ENCODE measurements at regions not wholly inside any gene's neighbourhood (a gene's known extent, or its start where the extent isn't known, plus 50 kb on each side); places are given as distances from the start of the nearest gene placed in this dataset.
A peak's percentile ranks its signal among the peaks of the same experiment; 100 is the strongest.

- Histone ChIP-seq H3K9me3 (no peaks in the 10 kb centered on the region), H3F3A (replicated peaks; ENCODE audit: insufficient read depth) (peaks cover 21% of the 10 kb centered on the region), H3K4me2 (peak overlapping the region; percentile 48), H3K27me3 (ENCODE audit: insufficient read depth) (no peaks in the 10 kb centered on the region), H3K9ac (peak overlapping the region; percentile 9; the same call in 1 of the 2 replicates), H3K79me2 (ENCODE audit: insufficient read depth) (no peaks in the 10 kb centered on the region), H3K9me2 (no peaks in the 10 kb centered on the region), H4K20me1 (ENCODE audit: insufficient read depth) (no peaks in the 10 kb centered on the region), H3K4me3 (ENCODE audit: low read depth in 2 of 2, low read length in 1 of 2) (no peak overlapping the region; a peak in 1 of 4 replicates), H3K27ac (ENCODE audit: low read depth in 2 of 2, low read length in 1 of 2) (peak overlapping the region; percentile 85 to 98), H3K36me3 (replicated peaks in 1 of 2; ENCODE audit: control insufficient read depth in 1 of 2, insufficient read depth in 2 of 2, low read length in 1 of 2) (no peaks in the 10 kb centered on the region), H3K4me1 (ENCODE audit: control insufficient read depth in 1 of 2, insufficient read depth in 2 of 2, low read depth in 1 of 2, low read length in 1 of 2) (peaks cover 21 to 32% of the 10 kb centered on the region in 2 experiments), H2AFZ (ENCODE audit: low read depth) (peak overlapping the region; percentile 63)
- DNase-seq = peak; percentile 63
- ChIA-PET POLR2A (interaction anchor here (1.0 kb wide), 1 partner anchor 482 kb away, joined by 3 read pairs; no protein-coding TSS in a partner anchor), CTCF (interaction anchor here (1.6 kb wide), 1 partner anchor 11 kb away, joined by 4 read pairs; no protein-coding TSS in a partner anchor)
- 22% methylated on average over 6 of the region's 6 CpGs for WGBS (ENCODE audit: low lambda C conversion rate)
- TF ChIP-seq FOXJ3 (CRISPR knock-in tag; IDR thresholded peaks at IDR 0.05) = no peak
- TF ChIP-seq RXRA (IDR thresholded peaks at IDR 0.05; ENCODE audit: borderline replicate concordance, low read depth) = peak; percentile 27; the same call in 1 of the 2 replicates
- TF ChIP-seq TEAD4 (IDR thresholded peaks at IDR 0.05; ENCODE audit: borderline replicate concordance, insufficient read depth) = peak; percentile 68
- TF ChIP-seq, protein P1, sequence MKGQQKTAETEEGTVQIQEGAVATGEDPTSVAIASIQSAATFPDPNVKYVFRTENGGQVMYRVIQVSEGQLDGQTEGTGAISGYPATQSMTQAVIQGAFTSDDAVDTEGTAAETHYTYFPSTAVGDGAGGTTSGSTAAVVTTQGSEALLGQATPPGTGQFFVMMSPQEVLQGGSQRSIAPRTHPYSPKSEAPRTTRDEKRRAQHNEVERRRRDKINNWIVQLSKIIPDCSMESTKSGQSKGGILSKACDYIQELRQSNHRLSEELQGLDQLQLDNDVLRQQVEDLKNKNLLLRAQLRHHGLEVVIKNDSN (IDR thresholded peaks at IDR 0.05; ENCODE audit: borderline replicate concordance, low read depth) = no peak
- TF ChIP-seq, protein P2, sequence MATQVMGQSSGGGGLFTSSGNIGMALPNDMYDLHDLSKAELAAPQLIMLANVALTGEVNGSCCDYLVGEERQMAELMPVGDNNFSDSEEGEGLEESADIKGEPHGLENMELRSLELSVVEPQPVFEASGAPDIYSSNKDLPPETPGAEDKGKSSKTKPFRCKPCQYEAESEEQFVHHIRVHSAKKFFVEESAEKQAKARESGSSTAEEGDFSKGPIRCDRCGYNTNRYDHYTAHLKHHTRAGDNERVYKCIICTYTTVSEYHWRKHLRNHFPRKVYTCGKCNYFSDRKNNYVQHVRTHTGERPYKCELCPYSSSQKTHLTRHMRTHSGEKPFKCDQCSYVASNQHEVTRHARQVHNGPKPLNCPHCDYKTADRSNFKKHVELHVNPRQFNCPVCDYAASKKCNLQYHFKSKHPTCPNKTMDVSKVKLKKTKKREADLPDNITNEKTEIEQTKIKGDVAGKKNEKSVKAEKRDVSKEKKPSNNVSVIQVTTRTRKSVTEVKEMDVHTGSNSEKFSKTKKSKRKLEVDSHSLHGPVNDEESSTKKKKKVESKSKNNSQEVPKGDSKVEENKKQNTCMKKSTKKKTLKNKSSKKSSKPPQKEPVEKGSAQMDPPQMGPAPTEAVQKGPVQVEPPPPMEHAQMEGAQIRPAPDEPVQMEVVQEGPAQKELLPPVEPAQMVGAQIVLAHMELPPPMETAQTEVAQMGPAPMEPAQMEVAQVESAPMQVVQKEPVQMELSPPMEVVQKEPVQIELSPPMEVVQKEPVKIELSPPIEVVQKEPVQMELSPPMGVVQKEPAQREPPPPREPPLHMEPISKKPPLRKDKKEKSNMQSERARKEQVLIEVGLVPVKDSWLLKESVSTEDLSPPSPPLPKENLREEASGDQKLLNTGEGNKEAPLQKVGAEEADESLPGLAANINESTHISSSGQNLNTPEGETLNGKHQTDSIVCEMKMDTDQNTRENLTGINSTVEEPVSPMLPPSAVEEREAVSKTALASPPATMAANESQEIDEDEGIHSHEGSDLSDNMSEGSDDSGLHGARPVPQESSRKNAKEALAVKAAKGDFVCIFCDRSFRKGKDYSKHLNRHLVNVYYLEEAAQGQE (IDR thresholded peaks at IDR 0.05; ENCODE audit: low read depth, low read length) = no peak
- TF ChIP-seq NFIC (IDR thresholded peaks at IDR 0.05; ENCODE audit: borderline replicate concordance) = peak; percentile 99
- TF ChIP-seq RFX5 (IDR thresholded peaks at IDR 0.05; ENCODE audit: low read length) = no peak
- no peak; the same call in 1 of the 2 replicates for TF ChIP-seq GATA2 (CRISPR knock-in tag; IDR thresholded peaks at IDR 0.05)
- peak; percentile 67 for TF ChIP-seq RCOR1 (IDR thresholded peaks at IDR 0.05; ENCODE audit: low read length)
- no peak for TF ChIP-seq FOXM1 (IDR thresholded peaks at IDR 0.05; ENCODE audit: low read depth)
- no peak for TF ChIP-seq TAF1 (IDR thresholded peaks at IDR 0.05; ENCODE audit: borderline replicate concordance, low read depth, low read length)
- TF ChIP-seq MXI1 (IDR thresholded peaks at IDR 0.05; ENCODE audit: low read depth, low read length) = peak; percentile 59
- no peak for TF ChIP-seq CTCF (IDR thresholded peaks at IDR 0.05)
- TF ChIP-seq SMC3 (IDR thresholded peaks at IDR 0.05; ENCODE audit: low read depth, low read length) = no peak
- TF ChIP-seq USF2 (IDR thresholded peaks at IDR 0.05; ENCODE audit: borderline replicate concordance, low read depth, low read length) = no peak
- peak; percentile 85 for TF ChIP-seq PBX3 (IDR thresholded peaks at IDR 0.05)
- no peak for TF ChIP-seq IRF3 (IDR thresholded peaks at IDR 0.05; ENCODE audit: low read depth, low read length)
- TF ChIP-seq, protein P3, sequence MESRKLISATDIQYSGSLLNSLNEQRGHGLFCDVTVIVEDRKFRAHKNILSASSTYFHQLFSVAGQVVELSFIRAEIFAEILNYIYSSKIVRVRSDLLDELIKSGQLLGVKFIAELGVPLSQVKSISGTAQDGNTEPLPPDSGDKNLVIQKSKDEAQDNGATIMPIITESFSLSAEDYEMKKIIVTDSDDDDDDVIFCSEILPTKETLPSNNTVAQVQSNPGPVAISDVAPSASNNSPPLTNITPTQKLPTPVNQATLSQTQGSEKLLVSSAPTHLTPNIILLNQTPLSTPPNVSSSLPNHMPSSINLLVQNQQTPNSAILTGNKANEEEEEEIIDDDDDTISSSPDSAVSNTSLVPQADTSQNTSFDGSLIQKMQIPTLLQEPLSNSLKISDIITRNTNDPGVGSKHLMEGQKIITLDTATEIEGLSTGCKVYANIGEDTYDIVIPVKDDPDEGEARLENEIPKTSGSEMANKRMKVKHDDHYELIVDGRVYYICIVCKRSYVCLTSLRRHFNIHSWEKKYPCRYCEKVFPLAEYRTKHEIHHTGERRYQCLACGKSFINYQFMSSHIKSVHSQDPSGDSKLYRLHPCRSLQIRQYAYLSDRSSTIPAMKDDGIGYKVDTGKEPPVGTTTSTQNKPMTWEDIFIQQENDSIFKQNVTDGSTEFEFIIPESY (IDR thresholded peaks at IDR 0.05; ENCODE audit: borderline replicate concordance, low read depth) = no peak
Observed at GRCh38 chr5:143886651-143887638, 75.0 kb downstream of the HMHB1 start.
